ENCODE measurements at regions not wholly inside any gene's neighbourhood (a gene's known extent, or its start where the extent isn't known, plus 50 kb on each side); places are given as distances from the start of the nearest gene placed in this dataset.

- H3K27me3 Mint-ChIP-seq (ENCODE audit: low read depth, unreplicated experiment), result peaks cover 38% of the 10 kb centered on the region
- Histone ChIP-seq H2AFZ (ENCODE audit: low read depth, low read length) (no peak overlapping the region), H3K36me3 (ENCODE audit: insufficient read depth, low read length) (no peaks in the 10 kb centered on the region), H4K20me1 (ENCODE audit: insufficient read depth, low read length) (no peaks in the 10 kb centered on the region), H3K27ac (ENCODE audit: low read depth, low read length) (no peak overlapping the region), H3K27me3 (ENCODE audit: insufficient read depth, low read length) (no peaks in the 10 kb centered on the region), H3K9ac (ENCODE audit: low read length) (no peak overlapping the region), H3K4me2 (ENCODE audit: low read length) (no peak overlapping the region), H3K79me2 (ENCODE audit: insufficient read depth, low read length) (no peaks in the 10 kb centered on the region), H3K4me3 (ENCODE audit: insufficient read depth, low read depth, low read length) (no peak overlapping the region), H3K9me3 (ENCODE audit: insufficient read depth, low read depth, low read length) (no peaks in the 10 kb centered on the region), H3K4me1 (ENCODE audit: insufficient read depth, low read length) (no peaks in the 10 kb centered on the region)
- H3K27ac Mint-ChIP-seq (ENCODE audit: unreplicated experiment), result no peak overlapping the region
- TF ChIP-seq EZH2 (IDR thresholded peaks at IDR 0.05; ENCODE audit: insufficient read depth, low read length) (no peak), CTCF (IDR thresholded peaks at IDR 0.05; ENCODE audit: insufficient read depth, low read depth, low read length) (no peak)
- DNase-seq (ENCODE audit: low read depth) (no peak), FAIRE-seq (no peak)
- H3K4me3 Mint-ChIP-seq (ENCODE audit: unreplicated experiment), result no peak overlapping the region
- no peaks in the 10 kb centered on the region for H3K4me1 Mint-ChIP-seq (ENCODE audit: low read depth, unreplicated experiment)
- H3K9me3 Mint-ChIP-seq (ENCODE audit: unreplicated experiment), result no peaks in the 10 kb centered on the region
- H3K36me3 Mint-ChIP-seq (ENCODE audit: low read depth, unreplicated experiment), result no peaks in the 10 kb centered on the region
These were observed 564.5 kb upstream of the B3GAT1 start for GRCh38 chr11:134976551-134976950.

GRCh38 chr11:134975866-134976376 lies 563.9 kb upstream of the B3GAT1 start:
- H3K36me3 ChIP-seq (ENCODE audit: insufficient read depth, low read length), result no peaks in the 10 kb centered on the region
- DNase-seq (ENCODE audit: low read depth) (no peak), FAIRE-seq (no peak)
- no peaks in the 10 kb centered on the region for H3K9me3 ChIP-seq (ENCODE audit: insufficient read depth, low read depth, low read length)
- H3K27me3 ChIP-seq (ENCODE audit: insufficient read depth, low read length), result no peaks in the 10 kb centered on the region
- no peak overlapping the region for H2AFZ ChIP-seq (ENCODE audit: low read depth, low read length)
- no peaks in the 10 kb centered on the region for H3K4me1 ChIP-seq (ENCODE audit: insufficient read depth, low read length)
- Mint-ChIP-seq H3K27me3 (ENCODE audit: low read depth, unreplicated experiment) (peaks cover 42% of the 10 kb centered on the region), H3K9me3 (ENCODE audit: unreplicated experiment) (no peaks in the 10 kb centered on the region), H3K36me3 (ENCODE audit: low read depth, unreplicated experiment) (no peaks in the 10 kb centered on the region), H3K4me3 (ENCODE audit: unreplicated experiment) (no peak overlapping the region), H3K4me1 (ENCODE audit: low read depth, unreplicated experiment) (no peaks in the 10 kb centered on the region), H3K27ac (ENCODE audit: unreplicated experiment) (no peak overlapping the region)
- no peak overlapping the region for H3K9ac ChIP-seq (ENCODE audit: low read length)
- no peak overlapping the region for H3K4me2 ChIP-seq (ENCODE audit: low read length)
- TF ChIP-seq EZH2 (IDR thresholded peaks at IDR 0.05; ENCODE audit: insufficient read depth, low read length) (no peak), CTCF (IDR thresholded peaks at IDR 0.05; ENCODE audit: insufficient read depth, low read depth, low read length) (no peak)
- no peaks in the 10 kb centered on the region for H4K20me1 ChIP-seq (ENCODE audit: insufficient read depth, low read length)
- H3K27ac ChIP-seq (ENCODE audit: low read depth, low read length), result no peak overlapping the region
- no peaks in the 10 kb centered on the region for H3K79me2 ChIP-seq (ENCODE audit: insufficient read depth, low read length)
- H3K4me3 ChIP-seq (ENCODE audit: insufficient read depth, low read depth, low read length), result no peak overlapping the region

GRCh38 chr11:134973801-134974200 lies 561.8 kb upstream of the B3GAT1 start:
- Histone ChIP-seq H3K36me3 (ENCODE audit: insufficient read depth, low read length) (no peaks in the 10 kb centered on the region), H3K4me1 (ENCODE audit: insufficient read depth, low read length) (no peaks in the 10 kb centered on the region), H3K4me3 (ENCODE audit: insufficient read depth, low read depth, low read length) (no peak overlapping the region), H3K4me2 (ENCODE audit: low read length) (no peak overlapping the region), H2AFZ (ENCODE audit: low read depth, low read length) (no peak overlapping the region), H4K20me1 (ENCODE audit: insufficient read depth, low read length) (no peaks in the 10 kb centered on the region), H3K9me3 (ENCODE audit: insufficient read depth, low read depth, low read length) (no peaks in the 10 kb centered on the region), H3K9ac (ENCODE audit: low read length) (no peak overlapping the region), H3K27me3 (ENCODE audit: insufficient read depth, low read length) (no peaks in the 10 kb centered on the region), H3K27ac (ENCODE audit: low read depth, low read length) (no peak overlapping the region), H3K79me2 (ENCODE audit: insufficient read depth, low read length) (no peaks in the 10 kb centered on the region)
- no peak for DNase-seq (ENCODE audit: low read depth)
- Mint-ChIP-seq H3K27me3 (ENCODE audit: low read depth, unreplicated experiment) (peaks cover 42% of the 10 kb centered on the region), H3K4me3 (ENCODE audit: unreplicated experiment) (no peak overlapping the region), H3K27ac (ENCODE audit: unreplicated experiment) (no peak overlapping the region), H3K36me3 (ENCODE audit: low read depth, unreplicated experiment) (no peaks in the 10 kb centered on the region), H3K4me1 (ENCODE audit: low read depth, unreplicated experiment) (no peaks in the 10 kb centered on the region), H3K9me3 (ENCODE audit: unreplicated experiment) (no peaks in the 10 kb centered on the region)
- FAIRE-seq, result no peak
- TF ChIP-seq CTCF (IDR thresholded peaks at IDR 0.05; ENCODE audit: insufficient read depth, low read depth, low read length) (no peak), EZH2 (IDR thresholded peaks at IDR 0.05; ENCODE audit: insufficient read depth, low read length) (no peak)

Measured in astrocyte (in vitro differentiated cells and primary cell).